Uterus (tissue), 3 donors: ENCODE measurements at regions not wholly inside any gene's neighbourhood (a gene's known extent, or its start where the extent isn't known, plus 50 kb on each side); places are given as distances from the start of the nearest gene placed in this dataset.

Source experiments
- DNase-seq, 2 donors: peaks; one replicate each; pipeline ENCODE4 v3.0.0-alpha.2; 2019 to 2020
- H3K27ac ChIP-seq, 2 donors: fragments of 200-600 bp; sonication (generic); 1 replicate in 1 of 2; 2 replicates in 1 of 2; pipeline ENCODE4 v1.5.1; 2016 to 2018
- H3K27me3 ChIP-seq, 2 donors: fragments of 200-600 bp; sonication (generic); one replicate each; pipeline ENCODE4 v1.5.1; 2018 to 2019; ENCODE audit warnings: control low read depth in 1 of 2
- H3K36me3 ChIP-seq, 2 donors: fragments of 200-600 bp; sonication (generic); one replicate each; pipeline ENCODE4 v1.5.1; 2019; ENCODE audit warnings: control low read depth in 1 of 2
- H3K4me1 ChIP-seq, 2 donors: fragments of 200-600 bp; sonication (generic); one replicate each; pipeline ENCODE4 v1.5.1; 2018 to 2019; ENCODE audit warnings: control low read depth in 1 of 2
- H3K4me3 ChIP-seq, 2 donors: fragments of 200-600 bp; sonication (generic); 1 replicate in 1 of 2; 2 replicates in 1 of 2; pipeline ENCODE4 v1.5.1; 2018 to 2019; ENCODE audit warnings: mild to moderate bottlenecking in 1 of 2
- H3K9me3 ChIP-seq, 2 donors: fragments of 200-600 bp; sonication (generic); one replicate each; pipeline ENCODE4 v1.5.1; 2019; ENCODE audit warnings: control low read depth in 1 of 2
- POLR2A ChIP-seq, 2 donors: fragments of 450-650 bp; IDR thresholded peaks; one replicate each; pipeline ENCODE4 v1.6.1; 2016; ENCODE audit warnings: antibody characterized with exemption in 2 of 2, mild to moderate bottlenecking in 1 of 2, moderate library complexity in 1 of 2
- intact Hi-C: fragments of 100-400 bp; cut with DNase I; formaldehyde crosslinking; loops from one replicate; pipeline ENCODE4 v1.15.1; 2023; ENCODE audit warnings: low total_unique reads
- TF ChIP-seq, protein P1 (sequence below), 4 experiments: fragments of 200-600 bp in 2 of 4; fragments of 450-650 bp in 2 of 4; sonication (generic) in 2 of 4; IDR thresholded peaks; one replicate each; pipeline ENCODE4 v1.5.1; 2016 to 2019; ENCODE audit warnings: antibody characterized with exemption in 4 of 4, mild to moderate bottlenecking in 2 of 4, moderate library complexity in 1 of 4
- donor health status: DM: yes; HTN: yes; CAD: no.

DNA sequence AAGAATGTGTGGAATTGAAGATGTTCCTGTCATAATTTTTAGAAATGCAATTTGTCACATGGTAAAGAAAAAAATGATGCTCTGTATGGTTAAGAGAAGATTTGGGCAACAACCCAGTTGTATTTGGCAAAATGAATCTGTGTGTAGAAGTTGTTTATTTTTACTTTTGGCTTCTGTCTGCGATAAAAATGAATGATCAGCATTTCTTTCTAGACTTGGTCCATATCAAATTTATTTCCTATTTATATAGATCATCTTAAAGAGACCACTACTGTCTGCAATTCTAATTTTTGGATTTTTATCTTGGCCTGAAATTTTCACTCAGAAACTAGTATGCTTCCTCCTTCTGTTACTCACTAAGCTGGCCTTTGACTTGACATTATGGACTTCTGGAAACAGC lies 396.9 kb downstream of the FAM47A start:
- no peak for TF ChIP-seq POLR2A (IDR thresholded peaks at IDR 0.05)
- TF ChIP-seq, protein P1, sequence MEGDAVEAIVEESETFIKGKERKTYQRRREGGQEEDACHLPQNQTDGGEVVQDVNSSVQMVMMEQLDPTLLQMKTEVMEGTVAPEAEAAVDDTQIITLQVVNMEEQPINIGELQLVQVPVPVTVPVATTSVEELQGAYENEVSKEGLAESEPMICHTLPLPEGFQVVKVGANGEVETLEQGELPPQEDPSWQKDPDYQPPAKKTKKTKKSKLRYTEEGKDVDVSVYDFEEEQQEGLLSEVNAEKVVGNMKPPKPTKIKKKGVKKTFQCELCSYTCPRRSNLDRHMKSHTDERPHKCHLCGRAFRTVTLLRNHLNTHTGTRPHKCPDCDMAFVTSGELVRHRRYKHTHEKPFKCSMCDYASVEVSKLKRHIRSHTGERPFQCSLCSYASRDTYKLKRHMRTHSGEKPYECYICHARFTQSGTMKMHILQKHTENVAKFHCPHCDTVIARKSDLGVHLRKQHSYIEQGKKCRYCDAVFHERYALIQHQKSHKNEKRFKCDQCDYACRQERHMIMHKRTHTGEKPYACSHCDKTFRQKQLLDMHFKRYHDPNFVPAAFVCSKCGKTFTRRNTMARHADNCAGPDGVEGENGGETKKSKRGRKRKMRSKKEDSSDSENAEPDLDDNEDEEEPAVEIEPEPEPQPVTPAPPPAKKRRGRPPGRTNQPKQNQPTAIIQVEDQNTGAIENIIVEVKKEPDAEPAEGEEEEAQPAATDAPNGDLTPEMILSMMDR (IDR thresholded peaks at IDR 0.05): no peak
- intact Hi-C loops: no loop called here
- Histone ChIP-seq H3K27me3 (no peaks in the 10 kb centered on the region), H3K4me1 (no peaks in the 10 kb centered on the region), H3K4me3 (no peak overlapping the region), H3K9me3 (no peaks in the 10 kb centered on the region), H3K36me3 (no peaks in the 10 kb centered on the region), H3K27ac (no peak overlapping the region)
- DNase-seq: no peak

DNA sequence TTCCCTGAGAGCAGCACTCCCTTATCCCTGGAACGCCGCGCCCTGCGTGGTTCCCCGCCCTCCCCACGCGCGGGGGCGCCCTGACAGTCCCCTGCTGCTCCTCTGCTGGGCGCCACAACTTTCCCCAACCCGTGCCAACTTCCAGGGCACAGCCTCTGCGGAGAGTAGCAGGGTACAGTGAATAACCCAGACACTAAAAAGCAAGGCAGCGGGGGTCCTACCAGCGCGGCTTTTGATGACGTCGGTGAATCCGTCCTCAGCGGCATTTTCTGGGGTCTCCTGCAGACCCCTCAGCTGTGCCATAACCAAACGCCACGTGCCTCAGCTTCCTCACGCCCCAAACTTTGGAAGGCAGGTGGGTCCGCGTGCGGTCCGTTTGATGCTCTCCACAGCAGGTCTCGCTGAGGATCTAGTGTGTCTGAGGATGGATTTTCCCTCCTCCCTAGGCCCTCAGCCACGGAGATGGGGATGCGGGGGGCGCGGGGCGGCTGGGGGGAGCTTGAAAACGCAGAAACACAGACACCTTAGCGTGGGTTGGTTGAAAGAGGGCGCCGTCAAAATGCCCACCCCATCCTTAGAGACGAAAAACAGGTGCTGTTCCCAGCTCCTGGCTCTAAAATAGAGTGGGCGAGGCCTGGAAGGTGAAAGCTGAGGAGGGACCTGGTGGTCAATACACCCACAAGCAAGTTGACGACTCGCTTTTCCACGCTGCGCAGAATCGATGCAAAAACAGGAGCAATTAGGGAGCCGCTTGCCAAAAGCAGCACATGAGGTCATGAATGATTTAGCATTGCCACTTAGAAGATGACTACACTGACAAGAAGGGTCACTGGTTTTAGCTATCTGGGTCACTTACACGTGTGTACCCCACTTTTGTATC lies 405.6 kb downstream of the FAM47A start:
- peak overlapping the region; percentile 50 to 70 for H3K27ac ChIP-seq
- peak; percentile 15 to 40 for DNase-seq
- intact Hi-C loops: no loop called here

DNA sequence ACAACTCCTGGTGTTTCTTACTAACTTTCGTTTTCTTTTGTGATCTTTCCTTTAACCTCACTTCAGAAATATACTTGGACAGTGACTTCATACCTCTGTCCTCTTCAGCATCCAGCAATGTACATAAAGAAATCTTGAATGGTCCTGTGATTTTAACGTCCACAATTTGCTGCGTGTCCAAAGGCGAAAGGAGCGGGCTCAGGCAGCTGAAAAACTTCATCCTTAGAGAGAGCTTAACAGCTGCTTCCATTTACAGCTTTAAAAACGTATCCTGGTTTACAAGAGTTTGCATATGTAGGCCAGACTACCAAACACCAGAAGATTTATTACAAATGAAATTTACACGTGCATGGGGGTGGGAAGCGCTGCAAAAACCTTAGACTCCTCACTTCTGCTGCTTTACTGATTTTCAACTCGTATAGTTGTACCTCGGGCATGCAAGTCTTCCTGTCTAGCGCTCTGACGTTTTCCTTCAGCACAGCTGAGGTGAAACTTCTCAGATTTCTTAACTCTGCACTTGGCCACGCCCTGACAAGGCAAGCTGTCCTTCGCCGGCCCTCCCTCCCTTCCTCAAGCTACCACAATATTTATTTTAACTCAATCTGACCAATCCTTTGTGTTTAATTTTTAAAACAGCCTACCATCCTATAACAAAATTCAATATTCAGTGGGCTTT lies 406.4 kb downstream of the FAM47A start:
- peak; percentile 35 to 48 for DNase-seq
- Histone ChIP-seq H3K4me1 (no peaks in the 10 kb centered on the region), H3K36me3 (no peaks in the 10 kb centered on the region), H3K4me3 (peak overlapping the region; percentile 33 to 35), H3K9me3 (no peaks in the 10 kb centered on the region), H3K27me3 (no peaks in the 10 kb centered on the region), H3K27ac (peak overlapping the region; percentile 50 to 70)
- intact Hi-C loops: no loop called here
- TF ChIP-seq, protein P1 (IDR thresholded peaks at IDR 0.05): no peak
- no peak for TF ChIP-seq POLR2A (IDR thresholded peaks at IDR 0.05)

More for the DNA sequence above, 405.6 kb downstream of the FAM47A start:
- Histone ChIP-seq H3K4me1 (no peaks in the 10 kb centered on the region), H3K4me3 (peak overlapping the region; percentile 33 to 35), H3K9me3 (no peaks in the 10 kb centered on the region), H3K27me3 (no peaks in the 10 kb centered on the region), H3K36me3 (no peaks in the 10 kb centered on the region)
- TF ChIP-seq POLR2A (IDR thresholded peaks at IDR 0.05): no peak
- TF ChIP-seq, protein P1 (IDR thresholded peaks at IDR 0.05): no peak

DNA sequence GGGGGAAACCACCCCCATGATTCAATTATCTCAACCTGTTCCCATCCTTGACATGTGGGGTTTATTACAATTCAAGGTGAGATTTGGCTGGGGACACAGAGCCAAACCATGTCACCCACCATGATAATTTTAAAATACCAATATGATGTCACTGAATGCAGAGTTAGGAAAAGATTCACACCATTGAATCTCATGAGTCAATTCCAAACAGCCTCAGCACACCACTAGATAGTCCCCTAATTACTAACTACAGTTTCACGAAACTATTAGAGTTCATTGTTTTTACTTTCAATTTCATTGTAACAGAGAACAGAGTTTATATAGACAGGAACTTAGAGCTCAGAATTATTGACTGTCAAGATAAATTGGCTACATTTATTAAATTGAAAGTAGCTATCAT lies 410.2 kb downstream of the FAM47A start:
- no peak overlapping the region for H3K4me3 ChIP-seq
- intact Hi-C loops: no loop called here
- TF ChIP-seq, protein P1 (IDR thresholded peaks at IDR 0.05): no peak
- no peak for TF ChIP-seq POLR2A (IDR thresholded peaks at IDR 0.05)

DNA sequence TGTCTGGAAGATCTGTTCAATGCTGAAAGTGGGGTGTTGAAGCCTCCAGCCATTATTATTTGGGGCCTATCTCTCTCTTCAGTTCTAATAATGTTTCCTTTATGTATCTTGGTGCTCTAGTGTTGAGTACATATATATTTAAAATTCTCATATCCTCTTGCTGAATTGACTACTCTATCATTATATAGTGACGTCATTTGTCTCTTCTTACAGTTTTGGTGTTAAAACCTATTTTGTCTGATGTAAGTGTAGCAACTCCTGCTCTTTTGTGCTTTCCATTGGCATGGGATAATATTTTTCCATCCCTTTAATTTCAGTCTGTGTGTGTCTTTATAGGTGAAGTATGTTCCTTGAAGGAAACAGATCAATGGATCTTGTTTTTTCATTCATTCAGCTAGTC lies 446.0 kb downstream of the FAM47A start:
- Histone ChIP-seq H3K36me3 (no peaks in the 10 kb centered on the region), H3K27me3 (no peaks in the 10 kb centered on the region), H3K27ac (no peak overlapping the region), H3K9me3 (no peaks in the 10 kb centered on the region), H3K4me3 (no peak overlapping the region), H3K4me1 (no peaks in the 10 kb centered on the region)
- intact Hi-C loops: no loop called here
- TF ChIP-seq POLR2A (IDR thresholded peaks at IDR 0.05): no peak
- TF ChIP-seq, protein P1 (IDR thresholded peaks at IDR 0.05): no peak
- no peak for DNase-seq

More for the DNA sequence above, 410.2 kb downstream of the FAM47A start:
- H3K36me3 ChIP-seq: no peaks in the 10 kb centered on the region
- no peak overlapping the region for H3K27ac ChIP-seq
- H3K9me3 ChIP-seq: no peaks in the 10 kb centered on the region
- H3K27me3 ChIP-seq: no peaks in the 10 kb centered on the region
- no peak for DNase-seq
- no peaks in the 10 kb centered on the region for H3K4me1 ChIP-seq
